GM20000 (cell line): ENCODE measurements at regions not wholly inside any gene's neighbourhood (a gene's known extent, or its start where the extent isn't known, plus 50 kb on each side); places are given as distances from the start of the nearest gene placed in this dataset.

ENCODE experiments used
- DNase-seq: peaks from one replicate; pipeline ENCODE4 v3.0.0; 2012; ENCODE audit warnings: low spot score
- CTCF ChIP-seq: IDR thresholded peaks from 2 replicates; pipeline ENCODE4 v1.5.1; 2012; ENCODE audit warnings: mild to moderate bottlenecking, control low read depth; ENCODE audit errors: extremely low read depth, missing control alignments

GRCh38 chr12:90335566-90335965 lies 619.4 kb downstream of the CCER1 start:
- TF ChIP-seq CTCF: no peak
- no peak for DNase-seq

- DNase-seq: no peak
- no peak for TF ChIP-seq CTCF
Observed at GRCh38 chr12:90333939-90334338, 621.0 kb downstream of the CCER1 start.

- no peak for TF ChIP-seq CTCF
- no peak for DNase-seq
Observed at GRCh38 chr12:90333424-90333823, 621.6 kb downstream of the CCER1 start.

GRCh38 chr12:90331821-90332220 lies 623.2 kb downstream of the CCER1 start:
- no peak for TF ChIP-seq CTCF
- DNase-seq: no peak

GRCh38 chr12:90331262-90331661 lies 622.6 kb upstream of the ATP2B1 start:
- TF ChIP-seq CTCF: no peak
- DNase-seq: no peak

GRCh38 chr12:90327793-90328743 lies 619.4 kb upstream of the ATP2B1 start:
- no peak for DNase-seq
- TF ChIP-seq CTCF: no peak

- TF ChIP-seq CTCF: no peak
- DNase-seq: no peak
Observed at GRCh38 chr12:90323217-90323616, 614.6 kb upstream of the ATP2B1 start.
